ENCODE measurements at regions not wholly inside any gene's neighbourhood (a gene's known extent, or its start where the extent isn't known, plus 50 kb on each side); places are given as distances from the start of the nearest gene placed in this dataset.
"Not testable (repeated sequence)": the region's sequence is repeated elsewhere in the genome, so short reads cannot be mapped to it uniquely, and the experiment has no call there.

DNA sequence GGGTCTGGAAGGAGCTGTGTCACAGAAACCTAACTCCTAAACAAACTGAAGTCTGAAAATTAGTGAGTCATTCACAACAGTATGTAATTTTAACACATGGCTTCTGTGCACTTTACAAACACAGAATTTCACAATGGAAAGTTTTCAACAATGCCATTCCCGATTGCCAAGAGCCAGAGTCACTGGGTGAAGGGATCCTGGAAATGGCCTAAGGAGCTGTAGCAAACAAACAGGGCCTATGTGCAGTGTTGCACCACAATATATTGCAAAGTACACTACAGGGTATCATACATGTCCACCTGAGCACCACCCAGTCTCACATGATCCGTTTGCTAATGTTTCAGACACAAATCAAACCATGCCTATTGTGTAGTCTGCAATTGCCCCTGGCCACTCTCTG is 184.7 kb upstream of the OTX2 start:
- H3K27ac ChIP-seq: no peak overlapping the region
- ATAC-seq: no peak
- in situ Hi-C loops (cut with MboI; ENCODE audit: low sequenced_read_pairs in 4 of 4): no loop called here
- H3K27me3 ChIP-seq: no peaks in the 10 kb centered on the region
- DNase-seq: no peak
- no peaks in the 10 kb centered on the region for H3K36me3 ChIP-seq
- TF ChIP-seq POLR2A (IDR thresholded peaks at IDR 0.05): no peak
- TF ChIP-seq CTCF (IDR thresholded peaks at IDR 0.05 in 4 of 5, conservative IDR thresholded peaks at IDR 0.05 in 1 of 5): no peak
- intact Hi-C loops (cut with DNase I; ENCODE audit: low total_unique reads): no loop called here
- no peaks in the 10 kb centered on the region for H3K4me1 ChIP-seq
- no peaks in the 10 kb centered on the region for H3K9me3 ChIP-seq
- H3K4me3 ChIP-seq: no peak overlapping the region

DNA sequence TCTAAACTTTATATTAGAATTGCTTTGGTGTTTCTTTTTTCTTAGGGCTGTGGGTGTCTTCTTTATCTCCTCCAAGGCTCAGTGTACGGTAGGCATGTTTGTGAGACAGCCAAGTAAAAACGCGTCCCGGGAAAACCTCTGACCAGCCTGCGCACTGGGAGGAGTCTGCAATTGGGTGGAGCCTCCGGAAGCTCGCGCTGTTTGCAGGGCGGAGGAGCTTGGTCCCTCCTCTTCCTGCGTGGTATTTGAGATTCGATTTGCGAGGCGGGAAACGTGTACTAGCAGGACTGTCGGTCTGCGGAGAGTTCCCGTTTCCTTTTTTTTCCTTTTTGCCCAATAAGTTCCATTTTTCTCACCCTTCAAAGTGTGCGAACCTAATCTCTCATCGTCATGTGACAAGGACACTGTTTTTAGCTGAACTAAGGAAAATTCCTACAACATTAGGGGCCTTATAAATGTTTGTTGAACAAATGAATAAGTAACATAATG is 182.1 kb upstream of the OTX2 start:
- in situ Hi-C loops (cut with MboI; ENCODE audit: low sequenced_read_pairs in 4 of 4) (no loop called here), intact Hi-C loops (cut with DNase I; ENCODE audit: low total_unique reads) (no loop called here)
- TF ChIP-seq POLR2A (IDR thresholded peaks at IDR 0.05): no peak
- ATAC-seq (no peak), DNase-seq (no peak)
- Histone ChIP-seq H3K36me3 (no peaks in the 10 kb centered on the region), H3K4me1 (no peaks in the 10 kb centered on the region), H3K4me3 (no peak overlapping the region), H3K9me3 (no peaks in the 10 kb centered on the region), H3K27ac (no peak overlapping the region), H3K27me3 (no peaks in the 10 kb centered on the region)

- ATAC-seq; H3K27ac ChIP-seq; in situ Hi-C loops (cut with MboI; ENCODE audit: low sequenced_read_pairs in 4 of 4); H3K36me3 ChIP-seq; H3K4me1 ChIP-seq; H3K4me3 ChIP-seq; H3K9me3 ChIP-seq; H3K27me3 ChIP-seq; intact Hi-C loops (cut with DNase I; ENCODE audit: low total_unique reads); DNase-seq: not testable (repeated sequence)
Measured at GRCh38 chr14:56990991-56991627, 180.8 kb upstream of the OTX2 start.

DNA sequence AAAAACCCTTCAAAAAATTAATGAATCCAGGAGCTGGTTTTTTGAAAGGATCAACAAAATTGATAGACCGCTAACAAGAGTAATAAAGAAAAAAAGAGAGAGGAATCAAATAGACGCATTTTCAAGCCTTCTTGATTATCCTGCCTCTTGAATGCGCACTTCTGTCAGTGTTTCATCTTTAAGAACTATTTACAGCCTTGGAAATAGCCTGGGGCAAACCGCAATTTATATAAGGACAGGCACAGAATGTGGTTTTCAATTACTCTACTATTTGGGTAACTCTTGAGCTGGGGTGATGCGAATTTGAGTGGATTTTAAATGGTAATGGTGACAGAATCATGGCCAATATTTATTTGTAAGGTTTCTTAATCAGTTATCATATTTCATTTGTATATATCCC is 179.1 kb upstream of the OTX2 start:
- Histone ChIP-seq H3K36me3 (no peaks in the 10 kb centered on the region), H3K9me3 (no peaks in the 10 kb centered on the region), H3K27ac (no peak overlapping the region), H3K4me3 (no peak overlapping the region), H3K27me3 (no peaks in the 10 kb centered on the region), H3K4me1 (no peaks in the 10 kb centered on the region)
- intact Hi-C loops (cut with DNase I; ENCODE audit: low total_unique reads): no loop called here
- ATAC-seq (no peak), DNase-seq (no peak)
- in situ Hi-C loops (cut with MboI; ENCODE audit: low sequenced_read_pairs in 4 of 4): no loop called here
- TF ChIP-seq POLR2A (IDR thresholded peaks at IDR 0.05): no peak
- no peak for TF ChIP-seq CTCF (IDR thresholded peaks at IDR 0.05 in 4 of 5, conservative IDR thresholded peaks at IDR 0.05 in 1 of 5)

DNA sequence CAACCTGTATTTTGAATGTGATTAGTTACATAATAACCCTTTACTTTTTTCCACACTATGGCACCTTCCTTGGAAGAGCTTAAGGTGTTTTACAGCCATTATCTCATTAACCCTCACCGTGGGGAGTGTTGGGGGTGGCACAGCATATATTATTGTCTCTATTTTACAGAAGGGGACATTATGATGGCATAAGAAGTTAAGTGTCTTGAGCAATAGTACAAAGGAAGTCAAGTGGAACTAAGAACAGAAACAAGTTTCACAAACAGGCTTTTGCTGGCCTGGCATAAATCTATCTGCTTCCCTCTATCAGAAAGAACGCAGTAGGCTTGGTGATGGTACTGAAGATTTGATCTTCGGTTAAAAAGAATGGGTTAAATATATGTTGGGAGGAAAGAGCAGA is 169.7 kb upstream of the OTX2 start:
- no peak for TF ChIP-seq POLR2A (IDR thresholded peaks at IDR 0.05)
- TF ChIP-seq CTCF (IDR thresholded peaks at IDR 0.05 in 4 of 5, conservative IDR thresholded peaks at IDR 0.05 in 1 of 5): no peak
- H3K4me1 ChIP-seq: no peaks in the 10 kb centered on the region
- DNase-seq: no peak
- H3K36me3 ChIP-seq: no peaks in the 10 kb centered on the region
- ATAC-seq: no peak
- no peak overlapping the region for H3K4me3 ChIP-seq
- no peaks in the 10 kb centered on the region for H3K27me3 ChIP-seq
- in situ Hi-C loops (cut with MboI; ENCODE audit: low sequenced_read_pairs in 4 of 4): no loop called here
- H3K27ac ChIP-seq: no peak overlapping the region
- intact Hi-C loops (cut with DNase I; ENCODE audit: low total_unique reads): no loop called here
- H3K9me3 ChIP-seq: no peaks in the 10 kb centered on the region

GRCh38 chr14:56976211-56976610 is 165.9 kb upstream of the OTX2 start:
- DNase-seq (no peak), ATAC-seq (no peak)
- no peaks in the 10 kb centered on the region for H3K27me3 ChIP-seq
- no peak for TF ChIP-seq CTCF (IDR thresholded peaks at IDR 0.05 in 4 of 5, conservative IDR thresholded peaks at IDR 0.05 in 1 of 5)
- TF ChIP-seq POLR2A (IDR thresholded peaks at IDR 0.05): no peak
- intact Hi-C loops (cut with DNase I; ENCODE audit: low total_unique reads) (no loop called here), in situ Hi-C loops (cut with MboI; ENCODE audit: low sequenced_read_pairs in 4 of 4) (no loop called here)
- H3K4me3 ChIP-seq: no peak overlapping the region
- no peaks in the 10 kb centered on the region for H3K4me1 ChIP-seq
- H3K9me3 ChIP-seq: no peaks in the 10 kb centered on the region
- H3K27ac ChIP-seq: no peak overlapping the region
- no peaks in the 10 kb centered on the region for H3K36me3 ChIP-seq

All from gastrocnemius medialis (tissue), 4 donors.